OCI-LY1 (cell line): ENCODE measurements at regions not wholly inside any gene's neighbourhood (a gene's known extent, or its start where the extent isn't known, plus 50 kb on each side); places are given as distances from the start of the nearest gene placed in this dataset.

Experiments
- H2AFZ ChIP-seq: fragments of 200-600 bp; sonication (generic), shearing (Covaris generic); 2 replicates; pipeline ENCODE4 v1.6.0; 2014; ENCODE audit warnings: antibody characterized with exemption, mild to moderate bottlenecking, low read length
- H3F3A ChIP-seq: fragments of 200-600 bp; sonication (generic), shearing (Covaris generic); 2 replicates; pipeline ENCODE4 v1.6.0; 2014; ENCODE audit warnings: mild to moderate bottlenecking, antibody characterized with exemption, low read length, moderate library complexity; ENCODE audit not compliant: insufficient read depth
- H3K27ac ChIP-seq: fragments of 200-600 bp; sonication (generic); 2 replicates; pipeline ENCODE4 v1.5.1; 2014; ENCODE audit warnings: low read length, mixed run types, mild to moderate bottlenecking, low read depth; ENCODE audit not compliant: poor library complexity, severe bottlenecking
- H3K27me3 ChIP-seq: fragments of 200-600 bp; sonication (generic); 2 replicates; pipeline ENCODE4 v1.6.0; 2014; ENCODE audit warnings: antibody characterized with exemption, mild to moderate bottlenecking, low read length, moderate library complexity; ENCODE audit not compliant: insufficient read depth
- H3K36me3 ChIP-seq: fragments of 200-600 bp; sonication (generic); 2 replicates; pipeline ENCODE4 v1.6.1; 2014; ENCODE audit warnings: mild to moderate bottlenecking, antibody characterized with exemption, low read length, moderate library complexity, mixed read lengths; ENCODE audit not compliant: insufficient read depth
- H3K4me1 ChIP-seq: fragments of 200-600 bp; sonication (generic); 2 replicates; pipeline ENCODE4 v1.5.1; 2014; ENCODE audit warnings: mild to moderate bottlenecking, low read length, moderate library complexity; ENCODE audit not compliant: insufficient read depth, severe bottlenecking
- H3K4me2 ChIP-seq: fragments of 200-600 bp; sonication (generic), shearing (Covaris generic); 2 replicates; pipeline ENCODE4 v1.6.1; 2014; ENCODE audit warnings: low read length
- H3K4me3 ChIP-seq: fragments of 200-600 bp; sonication (generic); 2 replicates; pipeline ENCODE4 v1.5.1; 2014; ENCODE audit warnings: low read length, low read depth, mild to moderate bottlenecking, mixed read lengths; ENCODE audit not compliant: poor library complexity, severe bottlenecking
- H3K79me2 ChIP-seq: fragments of 200-600 bp; shearing (Covaris generic); 2 replicates; pipeline ENCODE4 v1.6.1; 2016; ENCODE audit warnings: mixed run types, low read length, mixed read lengths; ENCODE audit not compliant: insufficient read depth
- H3K9ac ChIP-seq: fragments of 200-600 bp; sonication (generic), shearing (Covaris generic); 2 replicates; pipeline ENCODE4 v1.6.1; 2014; ENCODE audit warnings: mild to moderate bottlenecking, low read length, mixed read lengths
- H3K9me2 ChIP-seq: fragments of 200-600 bp; sonication (generic), shearing (Covaris generic); 2 replicates; pipeline ENCODE4 v1.6.1; 2014; ENCODE audit warnings: low read depth, mild to moderate bottlenecking, low read length, mixed read lengths
- H3K9me3 ChIP-seq: fragments of 200-600 bp; shearing (Covaris generic); 2 replicates; pipeline ENCODE4 v1.6.1; 2014; ENCODE audit warnings: low read length, mixed read lengths
- H4K20me1 ChIP-seq: fragments of 200-600 bp; sonication (generic), shearing (Covaris generic); 2 replicates; pipeline ENCODE4 v1.6.0; 2016; ENCODE audit warnings: mild to moderate bottlenecking, low read length; ENCODE audit not compliant: insufficient read depth
- CTCF ChIP-seq: fragments of 200-600 bp; sonication (generic), shearing (Covaris generic); IDR thresholded peaks from 2 replicates; pipeline ENCODE4 v1.5.1; 2017; ENCODE audit warnings: mild to moderate bottlenecking, antibody characterized with exemption, low read length, moderate library complexity, mixed read lengths
- EZH2 ChIP-seq: fragments of 200-600 bp; sonication (generic), shearing (Covaris generic); IDR thresholded peaks from 2 replicates; pipeline ENCODE4 v1.8.0; 2017; ENCODE audit warnings: borderline replicate concordance, mixed run types, mild to moderate bottlenecking, antibody characterized with exemption, low read length, moderate library complexity, mixed read lengths

GRCh38 chr7:7109934-7110333 is 72.4 kb upstream of the C1GALT1 start:
- H4K20me1 ChIP-seq, result no peaks in the 10 kb centered on the region
- no peak for TF ChIP-seq CTCF
- TF ChIP-seq EZH2, result no peak
- H3K27me3 ChIP-seq, result no peaks in the 10 kb centered on the region
- no peak overlapping the region for H2AFZ ChIP-seq
- no peak overlapping the region for H3K4me3 ChIP-seq
- H3K9me3 ChIP-seq, result no peaks in the 10 kb centered on the region
- H3K9me2 ChIP-seq, result no peaks in the 10 kb centered on the region
- no peaks in the 10 kb centered on the region for H3K79me2 ChIP-seq
- no peak overlapping the region for H3K9ac ChIP-seq
- no peak overlapping the region for H3K27ac ChIP-seq
- no peaks in the 10 kb centered on the region for H3F3A ChIP-seq
- H3K36me3 ChIP-seq, result no peaks in the 10 kb centered on the region
- peaks cover 5% of the 10 kb centered on the region for H3K4me1 ChIP-seq
- H3K4me2 ChIP-seq, result no peak overlapping the region

- Histone ChIP-seq H3F3A (no peaks in the 10 kb centered on the region), H3K4me2 (no peak overlapping the region), H3K9me3 (no peaks in the 10 kb centered on the region), H2AFZ (no peak overlapping the region), H3K27me3 (no peaks in the 10 kb centered on the region), H3K79me2 (no peaks in the 10 kb centered on the region), H3K36me3 (no peaks in the 10 kb centered on the region), H3K9ac (no peak overlapping the region), H3K27ac (no peak overlapping the region), H3K4me1 (no peaks in the 10 kb centered on the region), H3K9me2 (no peaks in the 10 kb centered on the region), H4K20me1 (no peaks in the 10 kb centered on the region), H3K4me3 (no peak overlapping the region)
- no peak for TF ChIP-seq CTCF
- TF ChIP-seq EZH2, result no peak
Measured at GRCh38 chr7:7110706-7111105, 71.6 kb upstream of the C1GALT1 start.

- H3K9ac ChIP-seq, result no peak overlapping the region
- no peaks in the 10 kb centered on the region for H3K9me2 ChIP-seq
- no peaks in the 10 kb centered on the region for H4K20me1 ChIP-seq
- TF ChIP-seq EZH2 (no peak), CTCF (no peak)
- no peak overlapping the region for H3K27ac ChIP-seq
- H3K36me3 ChIP-seq, result no peaks in the 10 kb centered on the region
- no peaks in the 10 kb centered on the region for H3K4me1 ChIP-seq
- no peak overlapping the region for H3K4me2 ChIP-seq
- no peak overlapping the region for H2AFZ ChIP-seq
- no peaks in the 10 kb centered on the region for H3K27me3 ChIP-seq
- no peaks in the 10 kb centered on the region for H3K9me3 ChIP-seq
- no peaks in the 10 kb centered on the region for H3K79me2 ChIP-seq
- no peaks in the 10 kb centered on the region for H3F3A ChIP-seq
- no peak overlapping the region for H3K4me3 ChIP-seq
Measured at GRCh38 chr7:7112868-7113267, 69.5 kb upstream of the C1GALT1 start.
